SK-N-SH (cell line): ENCODE measurements at regions not wholly inside any gene's neighbourhood (a gene's known extent, or its start where the extent isn't known, plus 50 kb on each side); places are given as distances from the start of the nearest gene placed in this dataset.

Experiments used
- CTCF ChIA-PET: fragments of 300-600, 350-600 bp; formaldehyde crosslinking; extraction: SDS; loops from one replicate; lab custom pipeline; 2021; lab: Yijun Ruan, JAX
- POLR2A ChIA-PET: fragments of 350-600 bp; sonication (Branson Sonifier 250); formaldehyde crosslinking; extraction: SDS; loops from one replicate; lab custom pipeline; 2020; ENCODE audit warnings: antibody characterized with exemption, inconsistent platforms; lab: Yijun Ruan, JAX
- DNase-seq: peaks from one replicate; pipeline ENCODE4 v3.0.0; 2012
- H2AFZ ChIP-seq: fragments of 200-600 bp; sonication (generic); 2 replicates; pipeline ENCODE4 v1.8.1; 2016; ENCODE audit warnings: antibody characterized with exemption, mild to moderate bottlenecking, low read depth
- H3F3A ChIP-seq: fragments of 200-600 bp; sonication (generic); replicated peaks from 2 replicates; pipeline ENCODE3; 2016; ENCODE audit warnings: antibody characterized with exemption, mild to moderate bottlenecking; ENCODE audit not compliant: insufficient read depth
- H3K27ac ChIP-seq, 2 experiments: fragments of 200-500 bp in 1 of 2; fragments of 200-600 bp in 1 of 2; sonication (Bioruptor generic) in 1 of 2; sonication (generic), shearing (Covaris generic) in 1 of 2; 2 replicates each; pipeline versions ENCODE4 v1.5.1 to v1.6.1; 2014 to 2016; ENCODE audit warnings: low read depth in 2 of 2, inconsistent platforms in 1 of 2, low read length in 1 of 2, mild to moderate bottlenecking in 1 of 2, mixed read lengths in 1 of 2
- H3K27me3 ChIP-seq: fragments of 200-600 bp; sonication (generic), shearing (Covaris generic); 2 replicates; pipeline ENCODE4 v1.6.1; 2016; ENCODE audit warnings: mixed run types; ENCODE audit not compliant: insufficient read depth
- H3K36me3 ChIP-seq, 2 experiments: fragments of 200-500 bp in 1 of 2; fragments of 200-600 bp in 1 of 2; sonication (Bioruptor generic) in 1 of 2; sonication (generic) in 1 of 2; replicated peaks in 1 of 2; 2 replicates each; pipeline versions ENCODE3 to v1.5.1; 2014 to 2016; ENCODE audit warnings: low read length in 1 of 2, mild to moderate bottlenecking in 1 of 2; ENCODE audit not compliant: insufficient read depth in 2 of 2, control insufficient read depth in 1 of 2
- H3K4me1 ChIP-seq, 2 experiments: fragments of 200-500 bp in 1 of 2; fragments of 200-600 bp in 1 of 2; sonication (Bioruptor generic) in 1 of 2; sonication (generic), shearing (Covaris generic) in 1 of 2; 2 replicates each; pipeline versions ENCODE4 v1.5.1 to v1.6.1; 2014 to 2016; ENCODE audit warnings: low read depth in 1 of 2, low read length in 1 of 2, mixed run types in 1 of 2; ENCODE audit not compliant: insufficient read depth in 2 of 2, control insufficient read depth in 1 of 2
- H3K4me2 ChIP-seq: fragments of 200-600 bp; sonication (generic), shearing (Covaris generic); 2 replicates; pipeline ENCODE4 v1.6.1; 2017; ENCODE audit warnings: mixed run types
- H3K4me3 ChIP-seq, 2 experiments: fragments of 200-500 bp in 1 of 2; fragments of 200-600 bp in 1 of 2; sonication (Bioruptor generic) in 1 of 2; sonication (generic), shearing (Covaris generic) in 1 of 2; 2 replicates each; pipeline versions ENCODE4 v1.5.1 to v1.8.1; 2014 to 2016; ENCODE audit warnings: low read depth in 2 of 2, inconsistent platforms in 1 of 2, low read length in 1 of 2, mild to moderate bottlenecking in 1 of 2, mixed read lengths in 1 of 2, moderate library complexity in 1 of 2
- H3K79me2 ChIP-seq: fragments of 200-600 bp; sonication (generic); 2 replicates; pipeline ENCODE4 v1.8.1; 2017; ENCODE audit warnings: mild to moderate bottlenecking; ENCODE audit not compliant: insufficient read depth
- H3K9ac ChIP-seq: fragments of 200-600 bp; sonication (generic); 2 replicates; pipeline ENCODE4 v1.6.1; 2017; ENCODE audit warnings: mixed run types
- H3K9me2 ChIP-seq: fragments of 200-600 bp; sonication (generic); 2 replicates; pipeline ENCODE4 v1.6.1; 2017; ENCODE audit warnings: mixed run types
- H3K9me3 ChIP-seq: fragments of 200-600 bp; sonication (generic); 2 replicates; pipeline ENCODE4 v1.6.1; 2017; ENCODE audit warnings: mixed run types, mild to moderate bottlenecking, moderate library complexity
- H4K20me1 ChIP-seq: fragments of 200-600 bp; sonication (generic); 2 replicates; pipeline ENCODE4 v1.6.1; 2017; ENCODE audit warnings: mild to moderate bottlenecking, mixed run types; ENCODE audit not compliant: insufficient read depth
- CHD2 ChIP-seq: fragments of 150-350 bp; IDR thresholded peaks from 2 replicates; pipeline ENCODE4 v1.6.1; 2018; ENCODE audit warnings: low read length; ENCODE audit not compliant: partially characterized antibody
- ELF1 ChIP-seq: IDR thresholded peaks from 2 replicates; pipeline ENCODE4 v1.4.0; 2012
- FOSL2 ChIP-seq: IDR thresholded peaks from 2 replicates; pipeline ENCODE4 v1.4.0; 2012; ENCODE audit warnings: low read depth, mild to moderate bottlenecking, moderate library complexity, borderline replicate concordance
- FOXJ3 ChIP-seq: sonication (generic); formaldehyde crosslinking; IDR thresholded peaks from 2 replicates; pipeline ENCODE4 v1.5.1; 2020; ENCODE audit warnings: mild to moderate bottlenecking, missing genetic modification reagents
- FOXM1 ChIP-seq: IDR thresholded peaks from 2 replicates; pipeline ENCODE4 v1.4.0; 2012; ENCODE audit warnings: low read depth, mild to moderate bottlenecking
- GABPA ChIP-seq: IDR thresholded peaks from 2 replicates; pipeline ENCODE4 v1.4.0; 2012; ENCODE audit warnings: low read depth, mild to moderate bottlenecking
- GATA2 ChIP-seq: sonication (generic); formaldehyde crosslinking; IDR thresholded peaks from 2 replicates; pipeline ENCODE4 v1.5.0; 2020; ENCODE audit warnings: mild to moderate bottlenecking, missing genetic modification reagents
- JUND ChIP-seq: IDR thresholded peaks from 2 replicates; pipeline ENCODE4 v1.4.0; 2012
- MEF2A ChIP-seq: IDR thresholded peaks from 2 replicates; pipeline ENCODE4 v1.4.0; 2012; ENCODE audit warnings: low read depth, borderline replicate concordance
- MXI1 ChIP-seq: IDR thresholded peaks from 2 replicates; pipeline ENCODE4 v1.6.1; 2012; ENCODE audit warnings: mild to moderate bottlenecking, low read depth, low read length, improper control_type of control experiment
- NFIC ChIP-seq: IDR thresholded peaks from 2 replicates; pipeline ENCODE4 v1.4.0; 2012; ENCODE audit warnings: borderline replicate concordance
- NRF1 ChIP-seq: IDR thresholded peaks from 2 replicates; pipeline ENCODE4 v1.6.1; 2012; ENCODE audit warnings: low read depth, mild to moderate bottlenecking, low read length
- POLR2AphosphoS5 ChIP-seq: IDR thresholded peaks from 2 replicates; pipeline ENCODE4 v1.6.1; 2012; ENCODE audit warnings: low read depth, low read length
- RAD21 ChIP-seq: IDR thresholded peaks from 2 replicates; pipeline ENCODE4 v1.6.1; 2012; ENCODE audit warnings: mild to moderate bottlenecking, low read length
- RFX5 ChIP-seq: IDR thresholded peaks from 2 replicates; pipeline ENCODE4 v1.6.1; 2012; ENCODE audit warnings: mild to moderate bottlenecking, improper control_type of control experiment, low read length
- RXRA ChIP-seq: IDR thresholded peaks from 2 replicates; pipeline ENCODE4 v1.4.0; 2012; ENCODE audit warnings: low read depth, mild to moderate bottlenecking, borderline replicate concordance
- SIN3A ChIP-seq: IDR thresholded peaks from 2 replicates; pipeline ENCODE4 v1.6.1; 2012; ENCODE audit warnings: low read depth, mild to moderate bottlenecking, low read length, moderate library complexity, borderline replicate concordance
- SMC3 ChIP-seq: IDR thresholded peaks from 2 replicates; pipeline ENCODE4 v1.6.1; 2012; ENCODE audit warnings: low read depth, low read length, improper control_type of control experiment
- TAF1 ChIP-seq: IDR thresholded peaks from 2 replicates; pipeline ENCODE4 v1.6.1; 2012; ENCODE audit warnings: low read depth, mild to moderate bottlenecking, low read length, moderate library complexity, borderline replicate concordance
- TCF12 ChIP-seq: IDR thresholded peaks from 2 replicates; pipeline ENCODE4 v1.4.0; 2012
- TEAD4 ChIP-seq: IDR thresholded peaks from 2 replicates; pipeline ENCODE4 v1.4.0; 2012; ENCODE audit warnings: mild to moderate bottlenecking, borderline replicate concordance; ENCODE audit not compliant: insufficient read depth
- YY1 ChIP-seq: IDR thresholded peaks from 2 replicates; pipeline ENCODE4 v1.4.0; 2012; ENCODE audit warnings: low read depth, mild to moderate bottlenecking
- WGBS: methylation state at CpG from one replicate; pipeline ENCODE4 v1.1.6; 2017; ENCODE audit warnings: low lambda C conversion rate; 5-methylcytosine and 5-hydroxymethylcytosine counted together
- TF ChIP-seq, protein P1 (sequence below): IDR thresholded peaks from 2 replicates; pipeline ENCODE4 v1.4.0; 2012; ENCODE audit warnings: low read depth, borderline replicate concordance
- TF ChIP-seq, protein P2 (sequence below): fragments of 150-350 bp; IDR thresholded peaks from 2 replicates; pipeline ENCODE4 v1.6.1; 2017; ENCODE audit warnings: antibody characterized with exemption, low read length, low read depth, borderline replicate concordance
- TF ChIP-seq, protein P3 (sequence below): fragments of 150-350 bp; IDR thresholded peaks from 2 replicates; pipeline ENCODE4 v1.6.1; 2016; ENCODE audit warnings: mild to moderate bottlenecking, low read depth, low read length
- TF ChIP-seq, protein P4 (sequence below): fragments of 200-600 bp; sonication (generic); IDR thresholded peaks from 2 replicates; pipeline ENCODE4 v1.6.1; 2017; ENCODE audit warnings: antibody characterized with exemption, mild to moderate bottlenecking, moderate library complexity
- TF ChIP-seq, protein P5 (sequence below): IDR thresholded peaks from 2 replicates; pipeline ENCODE4 v1.4.0; 2012; ENCODE audit warnings: low read depth, borderline replicate concordance

DNA sequence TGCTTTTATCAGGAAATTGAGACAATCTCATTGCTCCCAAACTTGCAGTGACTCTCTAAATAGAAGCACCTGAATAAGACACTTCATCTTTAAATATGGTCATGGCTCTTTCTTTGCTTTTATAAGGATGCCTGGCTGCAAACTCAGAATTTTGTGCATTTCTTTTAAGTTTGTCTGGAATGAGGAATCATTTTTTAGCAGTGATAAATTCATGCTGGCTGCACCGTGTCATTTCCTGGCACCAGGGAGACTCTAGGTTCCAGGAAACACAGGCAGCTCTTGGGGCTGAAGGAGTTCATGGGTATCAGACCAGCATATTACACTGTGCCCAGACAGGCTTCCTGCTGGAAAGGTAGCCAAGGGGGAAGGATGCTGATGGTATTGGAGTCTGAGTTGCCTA, 109.9 kb downstream of the NUDT12 start:
- no peaks in the 10 kb centered on the region for H3K9me2 ChIP-seq
- DNase-seq = no peak
- CTCF ChIA-PET = interaction anchor here (1.4 kb wide), 1 partner anchor 220 kb away, joined by 5 read pairs; no protein-coding TSS in a partner anchor
- H3K9me3 ChIP-seq = no peaks in the 10 kb centered on the region
- H3K4me1 ChIP-seq = peaks cover 16 to 28% of the 10 kb centered on the region in 2 experiments; a peak in 3 of 4 replicates
- H3F3A ChIP-seq = peaks cover 38% of the 10 kb centered on the region
- peak overlapping the region; percentile 61; the same call in 1 of the 2 replicates for H3K9ac ChIP-seq
- no peaks in the 10 kb centered on the region for H4K20me1 ChIP-seq
- 10% methylated on average over 1 of the region's 1 CpG for WGBS
- H3K27ac ChIP-seq = peak overlapping the region; percentile 85 to 89
- H2AFZ ChIP-seq = no peak overlapping the region
- H3K4me3 ChIP-seq = no peak overlapping the region
- POLR2A ChIA-PET = no interaction called here
- no peaks in the 10 kb centered on the region for H3K79me2 ChIP-seq
- H3K27me3 ChIP-seq = no peaks in the 10 kb centered on the region
- no peaks in the 10 kb centered on the region for H3K36me3 ChIP-seq
- peak overlapping the region; percentile 21; the same call in 1 of the 2 replicates for H3K4me2 ChIP-seq
- TF ChIP-seq ELF1 (peak; percentile 46; the same call in 1 of the 2 replicates), FOXJ3 (CRISPR knock-in tag) (no peak), SIN3A (no peak), POLR2AphosphoS5 (peak; percentile 47; the same call in 1 of the 2 replicates), GABPA (no peak), NRF1 (no peak), MEF2A (0 out of 2 replicates have a peak, but pooled peaks have one; percentile 47), TEAD4 (peak; percentile 63; the same call in 1 of the 2 replicates), SMC3 (no peak), RXRA (peak; percentile 83; the same call in 1 of the 2 replicates), MXI1 (no peak), CHD2 (no peak), YY1 (no peak), GATA2 (no peak), TCF12 (peak; percentile 82), FOSL2 (peak; percentile 71), TAF1 (no peak), RFX5 (no peak), FOXM1 (0 out of 2 replicates have a peak, but pooled peaks have one; percentile 26), NFIC (peak; percentile 87), JUND (peak; percentile 68), RAD21 (no peak)
- TF ChIP-seq, protein P1, sequence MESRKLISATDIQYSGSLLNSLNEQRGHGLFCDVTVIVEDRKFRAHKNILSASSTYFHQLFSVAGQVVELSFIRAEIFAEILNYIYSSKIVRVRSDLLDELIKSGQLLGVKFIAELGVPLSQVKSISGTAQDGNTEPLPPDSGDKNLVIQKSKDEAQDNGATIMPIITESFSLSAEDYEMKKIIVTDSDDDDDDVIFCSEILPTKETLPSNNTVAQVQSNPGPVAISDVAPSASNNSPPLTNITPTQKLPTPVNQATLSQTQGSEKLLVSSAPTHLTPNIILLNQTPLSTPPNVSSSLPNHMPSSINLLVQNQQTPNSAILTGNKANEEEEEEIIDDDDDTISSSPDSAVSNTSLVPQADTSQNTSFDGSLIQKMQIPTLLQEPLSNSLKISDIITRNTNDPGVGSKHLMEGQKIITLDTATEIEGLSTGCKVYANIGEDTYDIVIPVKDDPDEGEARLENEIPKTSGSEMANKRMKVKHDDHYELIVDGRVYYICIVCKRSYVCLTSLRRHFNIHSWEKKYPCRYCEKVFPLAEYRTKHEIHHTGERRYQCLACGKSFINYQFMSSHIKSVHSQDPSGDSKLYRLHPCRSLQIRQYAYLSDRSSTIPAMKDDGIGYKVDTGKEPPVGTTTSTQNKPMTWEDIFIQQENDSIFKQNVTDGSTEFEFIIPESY = no peak
- TF ChIP-seq, protein P2, sequence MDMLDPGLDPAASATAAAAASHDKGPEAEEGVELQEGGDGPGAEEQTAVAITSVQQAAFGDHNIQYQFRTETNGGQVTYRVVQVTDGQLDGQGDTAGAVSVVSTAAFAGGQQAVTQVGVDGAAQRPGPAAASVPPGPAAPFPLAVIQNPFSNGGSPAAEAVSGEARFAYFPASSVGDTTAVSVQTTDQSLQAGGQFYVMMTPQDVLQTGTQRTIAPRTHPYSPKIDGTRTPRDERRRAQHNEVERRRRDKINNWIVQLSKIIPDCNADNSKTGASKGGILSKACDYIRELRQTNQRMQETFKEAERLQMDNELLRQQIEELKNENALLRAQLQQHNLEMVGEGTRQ = no peak
- TF ChIP-seq, protein P3, sequence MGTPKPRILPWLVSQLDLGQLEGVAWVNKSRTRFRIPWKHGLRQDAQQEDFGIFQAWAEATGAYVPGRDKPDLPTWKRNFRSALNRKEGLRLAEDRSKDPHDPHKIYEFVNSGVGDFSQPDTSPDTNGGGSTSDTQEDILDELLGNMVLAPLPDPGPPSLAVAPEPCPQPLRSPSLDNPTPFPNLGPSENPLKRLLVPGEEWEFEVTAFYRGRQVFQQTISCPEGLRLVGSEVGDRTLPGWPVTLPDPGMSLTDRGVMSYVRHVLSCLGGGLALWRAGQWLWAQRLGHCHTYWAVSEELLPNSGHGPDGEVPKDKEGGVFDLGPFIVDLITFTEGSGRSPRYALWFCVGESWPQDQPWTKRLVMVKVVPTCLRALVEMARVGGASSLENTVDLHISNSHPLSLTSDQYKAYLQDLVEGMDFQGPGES = no peak
- TF ChIP-seq, protein P4, sequence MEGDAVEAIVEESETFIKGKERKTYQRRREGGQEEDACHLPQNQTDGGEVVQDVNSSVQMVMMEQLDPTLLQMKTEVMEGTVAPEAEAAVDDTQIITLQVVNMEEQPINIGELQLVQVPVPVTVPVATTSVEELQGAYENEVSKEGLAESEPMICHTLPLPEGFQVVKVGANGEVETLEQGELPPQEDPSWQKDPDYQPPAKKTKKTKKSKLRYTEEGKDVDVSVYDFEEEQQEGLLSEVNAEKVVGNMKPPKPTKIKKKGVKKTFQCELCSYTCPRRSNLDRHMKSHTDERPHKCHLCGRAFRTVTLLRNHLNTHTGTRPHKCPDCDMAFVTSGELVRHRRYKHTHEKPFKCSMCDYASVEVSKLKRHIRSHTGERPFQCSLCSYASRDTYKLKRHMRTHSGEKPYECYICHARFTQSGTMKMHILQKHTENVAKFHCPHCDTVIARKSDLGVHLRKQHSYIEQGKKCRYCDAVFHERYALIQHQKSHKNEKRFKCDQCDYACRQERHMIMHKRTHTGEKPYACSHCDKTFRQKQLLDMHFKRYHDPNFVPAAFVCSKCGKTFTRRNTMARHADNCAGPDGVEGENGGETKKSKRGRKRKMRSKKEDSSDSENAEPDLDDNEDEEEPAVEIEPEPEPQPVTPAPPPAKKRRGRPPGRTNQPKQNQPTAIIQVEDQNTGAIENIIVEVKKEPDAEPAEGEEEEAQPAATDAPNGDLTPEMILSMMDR = no peak
- TF ChIP-seq, protein P5, sequence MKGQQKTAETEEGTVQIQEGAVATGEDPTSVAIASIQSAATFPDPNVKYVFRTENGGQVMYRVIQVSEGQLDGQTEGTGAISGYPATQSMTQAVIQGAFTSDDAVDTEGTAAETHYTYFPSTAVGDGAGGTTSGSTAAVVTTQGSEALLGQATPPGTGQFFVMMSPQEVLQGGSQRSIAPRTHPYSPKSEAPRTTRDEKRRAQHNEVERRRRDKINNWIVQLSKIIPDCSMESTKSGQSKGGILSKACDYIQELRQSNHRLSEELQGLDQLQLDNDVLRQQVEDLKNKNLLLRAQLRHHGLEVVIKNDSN = no peak
